A549 (cell line): ENCODE measurements at regions not wholly inside any gene's neighbourhood (a gene's known extent, or its start where the extent isn't known, plus 50 kb on each side); places are given as distances from the start of the nearest gene placed in this dataset.

ENCODE experiments used
- ATAC-seq, 2 experiments: fragments of 200-7000 bp in 1 of 2; fragments of >200 bp in 1 of 2; cut with Nextera tagmentation in 1 of 2; cut with Tn5 transposase in 1 of 2; 3 replicates each; pipeline versions ENCODE4 v1.8.0 to v1.9.1; 2018 to 2020; ENCODE audit warnings: mild to moderate bottlenecking in 1 of 2, moderate library complexity in 1 of 2
- CTCF ChIA-PET: fragments of 300-600 bp; sonication (Branson Sonifier 250); formaldehyde crosslinking; extraction: SDS; loops from one replicate; lab custom pipeline; 2021; ENCODE audit warnings: antibody characterized with exemption, inconsistent platforms; lab: Yijun Ruan, JAX
- POLR2A ChIA-PET: fragments of 350-600 bp; formaldehyde crosslinking; extraction: SDS; loops from one replicate; lab custom pipeline; 2021; ENCODE audit warnings: antibody characterized with exemption, inconsistent platforms; lab: Yijun Ruan, JAX
- DNase-seq, 2 experiments: peaks; one replicate each; pipeline versions ENCODE4 v3.0.0 to v3.0.0-alpha.2; 2011 to 2016; ENCODE audit warnings: low read depth in 1 of 2, low spot score in 1 of 2
- FAIRE-seq: peaks from 2 replicates; lab custom pipeline; 2011; peaks lifted over from hg19 to GRCh38; lab: Jason Lieb, UNC
- H3K27ac ChIP-seq, 2 experiments: fragments of >200 bp; sonication (Bioruptor Twin); formaldehyde crosslinking; 3 replicates each; pipeline ENCODE4 v1.5.1; 2016 to 2017
- H3K4me1 ChIP-seq: fragments of >200 bp; sonication (Bioruptor Twin); formaldehyde crosslinking; 3 replicates; pipeline ENCODE4 v1.6.1; 2016
- H3K4me2 ChIP-seq: fragments of >200 bp; sonication (Bioruptor Twin); formaldehyde crosslinking; 3 replicates; pipeline ENCODE4 v1.6.1; 2016
- H3K4me3 ChIP-seq: fragments of >200 bp; sonication (Bioruptor Twin); formaldehyde crosslinking; 3 replicates; pipeline ENCODE4 v1.5.1; 2016
- H3K9me3 ChIP-seq: fragments of >200 bp; sonication (Bioruptor Twin); formaldehyde crosslinking; 3 replicates; pipeline ENCODE4 v1.6.1; 2016
- BCL3 ChIP-seq: fragments of >200 bp; sonication (Bioruptor Twin); formaldehyde crosslinking; IDR thresholded peaks from 3 replicates; pipeline ENCODE4 v1.6.1; 2016
- BHLHE40 ChIP-seq: IDR thresholded peaks from 2 replicates; pipeline ENCODE4 v1.6.1; 2012; ENCODE audit warnings: low read depth, low read length, inconsistent platforms
- CEBPB ChIP-seq, 2 experiments: fragments of >200 bp in 1 of 2; sonication (Bioruptor Twin) in 1 of 2; formaldehyde crosslinking in 1 of 2; IDR thresholded peaks; 2 replicates each; pipeline ENCODE4 v1.6.1; 2012 to 2016
- CHD4 ChIP-seq: fragments of 200-600 bp; sonication (generic); IDR thresholded peaks from 2 replicates; pipeline ENCODE4 v1.6.1; 2016; ENCODE audit warnings: antibody characterized with exemption, mild to moderate bottlenecking, borderline replicate concordance
- CTCF ChIP-seq: fragments of >200 bp; sonication (Bioruptor Twin); formaldehyde crosslinking; IDR thresholded peaks from 3 replicates; pipeline ENCODE4 v1.5.1; 2016
- EHMT2 ChIP-seq: fragments of 200-600 bp; sonication (generic); IDR thresholded peaks from 2 replicates; pipeline ENCODE4 v1.6.1; 2016; ENCODE audit warnings: antibody characterized with exemption, low read depth, mild to moderate bottlenecking, moderate library complexity
- FOXS1 ChIP-seq: fragments of 250-450 bp; sonication (Bioruptor Pico); IDR thresholded peaks from 2 replicates; pipeline ENCODE4 v1.5.0; 2020; ENCODE audit warnings: mild to moderate bottlenecking, moderate library complexity
- HDAC2 ChIP-seq: fragments of 200-600 bp; sonication (generic); IDR thresholded peaks from 2 replicates; pipeline ENCODE4 v1.6.1; 2016
- HOXA7 ChIP-seq: fragments of 250-450 bp; sonication (Bioruptor Pico); IDR thresholded peaks from 2 replicates; pipeline ENCODE4 v1.5.0; 2020; ENCODE audit warnings: mild to moderate bottlenecking, moderate library complexity
- KDM1A ChIP-seq: fragments of 200-600 bp; sonication (generic); IDR thresholded peaks from 2 replicates; pipeline ENCODE4 v1.6.1; 2016; ENCODE audit warnings: low read depth, mild to moderate bottlenecking
- MAFK ChIP-seq: fragments of 450-650 bp; IDR thresholded peaks from 2 replicates; pipeline ENCODE4 v1.6.1; 2014; ENCODE audit not compliant: partially characterized antibody
- NFE2L2 ChIP-seq: fragments of 150-350 bp; conservative IDR thresholded peaks from 2 replicates; pipeline ENCODE4 v1.6.1; 2014; ENCODE audit warnings: low read length
- NPAS2 ChIP-seq: fragments of 250-450 bp; sonication (Bioruptor Pico); IDR thresholded peaks from 2 replicates; pipeline ENCODE4 v1.8.0; 2022; ENCODE audit warnings: mild to moderate bottlenecking, moderate library complexity, borderline replicate concordance
- PHF8 ChIP-seq: fragments of 200-600 bp; sonication (generic); IDR thresholded peaks from 2 replicates; pipeline ENCODE4 v1.6.1; 2016; ENCODE audit warnings: low read depth, mild to moderate bottlenecking, antibody characterized with exemption, moderate library complexity, borderline replicate concordance
- POLR2A ChIP-seq: IDR thresholded peaks from 2 replicates; pipeline ENCODE4 v1.6.1; 2012; ENCODE audit warnings: mild to moderate bottlenecking, low read length
- POLR2AphosphoS2 ChIP-seq: conservative IDR thresholded peaks from 2 replicates; pipeline ENCODE4 v1.6.1; 2012; ENCODE audit warnings: low read length, improper control_type of control experiment, inconsistent platforms
- RARB ChIP-seq: fragments of 250-450 bp; sonication (Bioruptor Pico); IDR thresholded peaks from 2 replicates; pipeline ENCODE4 v1.8.0; 2021; ENCODE audit warnings: mild to moderate bottlenecking, moderate library complexity
- RCOR1 ChIP-seq: fragments of 150-350 bp; IDR thresholded peaks from 2 replicates; pipeline ENCODE4 v1.6.1; 2014; ENCODE audit warnings: antibody characterized with exemption, low read length, low read depth
- RFX5 ChIP-seq: fragments of 450-650 bp; IDR thresholded peaks from 2 replicates; pipeline ENCODE4 v1.7.1; 2014; ENCODE audit warnings: antibody characterized with exemption, mild to moderate bottlenecking, moderate library complexity
- RNF2 ChIP-seq: fragments of 200-600 bp; sonication (generic); IDR thresholded peaks from 2 replicates; pipeline ENCODE4 v1.6.1; 2016; ENCODE audit warnings: low read depth, mild to moderate bottlenecking, antibody characterized with exemption, moderate library complexity, borderline replicate concordance
- SREBF2 ChIP-seq: fragments of 450-650 bp; IDR thresholded peaks from 2 replicates; pipeline ENCODE4 v1.6.1; 2014; ENCODE audit warnings: mild to moderate bottlenecking, moderate library complexity
- USF2 ChIP-seq: fragments of 450-650 bp; IDR thresholded peaks from 2 replicates; pipeline ENCODE4 v1.6.1; 2014; ENCODE audit warnings: antibody characterized with exemption
- ZC3H11A ChIP-seq: fragments of 450-650 bp; IDR thresholded peaks from 2 replicates; pipeline ENCODE4 v1.6.1; 2014; ENCODE audit warnings: antibody characterized with exemption, mild to moderate bottlenecking
- ZFP36 ChIP-seq: fragments of 450-650 bp; IDR thresholded peaks from 2 replicates; pipeline ENCODE4 v1.6.1; 2014; ENCODE audit warnings: borderline replicate concordance; ENCODE audit not compliant: partially characterized antibody
- whole genome bisulfite sequencing: methylation state at CpG from one replicate; pipeline ENCODE4 v1.1.6; 2017; ENCODE audit errors: missing lambda C conversion rate; 5-methylcytosine and 5-hydroxymethylcytosine counted together
- TF ChIP-seq, protein P1 (sequence below): IDR thresholded peaks from 2 replicates; pipeline ENCODE4 v1.6.1; 2012

DNA sequence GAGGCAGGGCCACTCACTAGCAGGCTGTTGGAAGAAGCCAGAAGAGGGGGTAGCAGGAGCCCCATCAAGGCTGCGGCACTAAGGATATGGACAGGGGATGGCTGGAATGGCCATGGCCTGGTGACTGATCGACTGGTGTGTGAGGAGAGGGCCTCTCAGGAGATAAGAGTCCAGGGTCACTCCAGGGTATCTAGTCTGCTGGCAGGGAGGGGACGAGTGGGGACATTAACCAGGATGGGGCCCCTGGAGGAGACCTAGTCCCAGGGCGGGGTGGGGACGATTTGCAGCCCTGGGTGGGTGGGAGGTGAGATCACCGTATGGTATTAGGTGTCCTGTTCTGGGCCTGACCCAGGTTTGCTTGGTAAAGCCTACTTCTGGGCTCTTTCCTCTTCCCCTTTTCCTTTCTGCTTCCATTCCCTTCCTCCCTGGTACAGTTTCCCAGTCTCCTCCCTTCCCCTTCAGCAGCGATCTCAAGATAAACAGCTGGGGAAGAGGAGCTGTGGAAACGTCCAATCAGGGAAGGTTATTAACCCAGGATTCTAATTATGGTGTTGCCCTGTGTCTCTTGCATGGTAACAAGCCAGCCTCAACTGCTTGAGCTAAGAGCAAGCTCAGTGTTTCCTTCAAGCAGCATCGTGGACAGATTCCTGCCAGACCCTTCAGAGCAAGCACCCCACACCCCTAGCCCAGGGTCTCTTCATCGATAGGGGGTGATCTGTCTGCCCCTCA lies 233.2 kb downstream of the RPS24 start:
- ChIA-PET POLR2A (no interaction called here), CTCF (interaction anchor here (0.9 to 1.3 kb wide), 2 partner anchors 11 to 12 kb away, joined by 3 to 4 read pairs; no protein-coding TSS in a partner anchor)
- Histone ChIP-seq H3K4me3 (no peak overlapping the region), H3K27ac (peak overlapping the region; percentile 4 to 63; a peak in 3 of 6 replicates), H3K9me3 (no peaks in the 10 kb centered on the region), H3K4me2 (no peak overlapping the region), H3K4me1 (peaks cover 24% of the 10 kb centered on the region)
- FAIRE-seq (no peak), DNase-seq (no peak), ATAC-seq (no peak)
- TF ChIP-seq SREBF2 (no peak), ZC3H11A (no peak), POLR2AphosphoS2 (no peak), RNF2 (no peak), BCL3 (no peak), PHF8 (no peak), CHD4 (no peak), MAFK (no peak), KDM1A (no peak), HOXA7 (no peak), ZFP36 (no peak), RCOR1 (no peak)
- 63% methylated on average over 10 of the region's 10 CpGs for whole genome bisulfite sequencing

GRCh38 chr10:78267598-78267997 lies 233.9 kb downstream of the RPS24 start:
- POLR2A ChIA-PET, result no interaction called here
- no peak for FAIRE-seq
- Histone ChIP-seq H3K9me3 (no peaks in the 10 kb centered on the region), H3K4me3 (no peak overlapping the region), H3K4me2 (no peak overlapping the region), H3K27ac (peak overlapping the region; percentile 4 to 63; a peak in 3 of 6 replicates)
- 60% methylated on average over 3 of the region's 3 CpGs for WGBS
- DNase-seq, result no peak
- CTCF ChIA-PET, result interaction anchor here (1.3 kb wide), 1 partner anchor 11 kb away, joined by 3 read pairs; no protein-coding TSS in a partner anchor
- TF ChIP-seq MAFK (no peak), HDAC2 (no peak), HOXA7 (no peak), NFE2L2 (no peak), FOXS1 (CRISPR knock-in tag) (no peak), RARB (CRISPR knock-in tag) (no peak), POLR2A (no peak), KDM1A (no peak), EHMT2 (no peak), BHLHE40 (no peak), CEBPB (IDR thresholded peaks at IDR 0.05) (no peak), RNF2 (no peak), RCOR1 (no peak)
- TF ChIP-seq, protein P1, sequence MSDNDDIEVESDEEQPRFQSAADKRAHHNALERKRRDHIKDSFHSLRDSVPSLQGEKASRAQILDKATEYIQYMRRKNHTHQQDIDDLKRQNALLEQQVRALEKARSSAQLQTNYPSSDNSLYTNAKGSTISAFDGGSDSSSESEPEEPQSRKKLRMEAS, result no peak
- TF ChIP-seq, all 56 proteins: peak for 0
- ATAC-seq, result peak in 1 of 2 experiments; percentile 23; a peak in 2 of 6 replicates
- peaks cover 22% of the 10 kb centered on the region for H3K4me1 ChIP-seq

DNA sequence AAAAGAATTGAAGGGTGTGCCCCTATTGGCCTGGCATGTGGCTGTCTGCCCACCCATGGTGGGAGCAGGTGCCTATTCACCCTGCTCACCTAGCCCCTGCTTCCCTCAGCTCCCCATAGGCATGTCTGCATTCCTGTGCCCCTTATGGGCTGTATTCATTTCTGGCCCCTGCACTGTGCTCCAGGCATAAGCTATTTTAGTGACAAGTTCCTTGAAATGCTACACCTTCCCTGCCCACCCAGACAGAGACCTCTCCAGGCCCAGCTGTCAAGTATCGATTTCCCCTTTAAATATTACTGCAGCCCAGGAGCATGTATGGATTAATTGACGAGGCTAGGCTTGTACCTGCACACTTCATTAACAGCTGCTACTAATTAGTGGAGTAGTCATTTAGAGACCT lies 235.4 kb downstream of the RPS24 start:
- Histone ChIP-seq H3K4me3 (no peak overlapping the region), H3K27ac (no peak overlapping the region), H3K4me2 (no peak overlapping the region), H3K9me3 (no peaks in the 10 kb centered on the region), H3K4me1 (peaks cover 8% of the 10 kb centered on the region)
- ATAC-seq (no peak), FAIRE-seq (no peak), DNase-seq (no peak)
- ChIA-PET POLR2A (no interaction called here), CTCF (interaction anchor here (0.7 kb wide), 2 partner anchors 58 to 836 kb away, joined by 3 read pairs; no protein-coding TSS in a partner anchor)
- TF ChIP-seq ZC3H11A, result no peak
- TF ChIP-seq NPAS2, result no peak
- TF ChIP-seq RCOR1, result no peak
- no peak for TF ChIP-seq RFX5
- no peak for TF ChIP-seq RARB (CRISPR knock-in tag)
- TF ChIP-seq POLR2AphosphoS2, result no peak
- no peak for TF ChIP-seq USF2
- no peak for TF ChIP-seq CTCF
- WGBS, result 70% methylated on average over 2 of the region's 2 CpGs
